ENCODE measurements at regions not wholly inside any gene's neighbourhood (a gene's known extent, or its start where the extent isn't known, plus 50 kb on each side); places are given as distances from the start of the nearest gene placed in this dataset.

DNA sequence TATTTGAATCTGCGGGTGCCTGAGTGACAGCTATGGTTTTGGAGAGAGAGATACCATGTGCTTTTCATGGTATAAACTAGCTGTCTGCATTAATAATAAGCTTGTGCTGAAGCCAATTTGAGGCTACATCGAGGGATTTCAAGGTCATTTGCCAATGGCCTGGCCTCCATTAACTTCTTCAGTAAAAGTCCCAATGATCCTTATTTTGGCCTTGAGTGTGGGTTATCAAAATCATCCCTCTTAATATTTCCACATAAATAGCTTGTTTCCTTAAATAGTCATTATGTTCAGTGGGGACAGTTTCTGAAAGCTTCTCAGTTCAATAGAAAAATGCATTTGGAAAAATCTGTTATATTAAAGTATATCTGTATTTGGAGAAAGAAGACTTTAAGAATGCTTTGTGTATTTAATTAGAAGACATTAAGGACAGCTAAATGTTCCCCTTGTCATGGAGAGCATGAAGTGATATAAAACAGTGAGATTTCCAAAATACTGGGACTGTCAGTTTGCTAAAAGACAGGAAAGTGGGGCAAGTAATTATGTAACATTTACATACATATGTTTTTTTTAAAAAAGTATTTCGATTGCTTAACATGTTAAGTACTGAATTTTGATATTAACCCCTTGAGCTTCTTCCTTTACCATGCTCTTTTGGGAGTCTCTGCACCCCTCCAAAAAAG lies 355.5 kb upstream of the ZEB2 start:
- Histone ChIP-seq H3K36me3 (no peaks in the 10 kb centered on the region), H3K27ac (no peak overlapping the region), H3K4me3 (replicated peaks in 1 of 3) (no peak overlapping the region), H3K4me1 (no peaks in the 10 kb centered on the region), H3K27me3 (no peaks in the 10 kb centered on the region), H3K9me3 (no peaks in the 10 kb centered on the region)
- no peak for TF ChIP-seq POLR2A (IDR thresholded peaks at IDR 0.05)
- TF ChIP-seq, protein P1, sequence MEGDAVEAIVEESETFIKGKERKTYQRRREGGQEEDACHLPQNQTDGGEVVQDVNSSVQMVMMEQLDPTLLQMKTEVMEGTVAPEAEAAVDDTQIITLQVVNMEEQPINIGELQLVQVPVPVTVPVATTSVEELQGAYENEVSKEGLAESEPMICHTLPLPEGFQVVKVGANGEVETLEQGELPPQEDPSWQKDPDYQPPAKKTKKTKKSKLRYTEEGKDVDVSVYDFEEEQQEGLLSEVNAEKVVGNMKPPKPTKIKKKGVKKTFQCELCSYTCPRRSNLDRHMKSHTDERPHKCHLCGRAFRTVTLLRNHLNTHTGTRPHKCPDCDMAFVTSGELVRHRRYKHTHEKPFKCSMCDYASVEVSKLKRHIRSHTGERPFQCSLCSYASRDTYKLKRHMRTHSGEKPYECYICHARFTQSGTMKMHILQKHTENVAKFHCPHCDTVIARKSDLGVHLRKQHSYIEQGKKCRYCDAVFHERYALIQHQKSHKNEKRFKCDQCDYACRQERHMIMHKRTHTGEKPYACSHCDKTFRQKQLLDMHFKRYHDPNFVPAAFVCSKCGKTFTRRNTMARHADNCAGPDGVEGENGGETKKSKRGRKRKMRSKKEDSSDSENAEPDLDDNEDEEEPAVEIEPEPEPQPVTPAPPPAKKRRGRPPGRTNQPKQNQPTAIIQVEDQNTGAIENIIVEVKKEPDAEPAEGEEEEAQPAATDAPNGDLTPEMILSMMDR (IDR thresholded peaks at IDR 0.05) = no peak
- intact Hi-C loops (cut with DNase I) = no loop called here
- 74% methylated on average over 3 of the region's 3 CpGs for WGBS, 2 donors
- DNase-seq = no peak

DNA sequence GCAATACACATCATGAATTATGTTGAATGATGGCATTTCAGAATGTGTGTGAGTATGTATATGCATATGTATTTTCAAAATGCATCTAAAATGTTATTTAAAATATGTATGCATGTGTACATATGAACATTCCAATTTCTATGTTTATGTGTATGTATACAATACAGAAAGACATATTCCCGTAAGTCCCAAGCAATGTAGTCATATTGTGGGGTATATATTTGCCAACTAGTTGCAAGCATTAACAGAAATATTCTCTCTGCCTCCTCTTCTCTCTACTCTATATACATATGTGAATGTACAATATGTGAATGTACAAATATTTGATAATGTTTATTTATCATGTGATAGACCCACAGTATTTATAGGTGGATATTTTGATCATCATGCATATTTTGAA lies 345.8 kb upstream of the ZEB2 start:
- H3K4me1 ChIP-seq = no peaks in the 10 kb centered on the region
- intact Hi-C loops (cut with DNase I) = no loop called here
- no peak overlapping the region for H3K4me3 ChIP-seq (replicated peaks in 1 of 3)
- H3K27ac ChIP-seq = no peak overlapping the region
- 94 to 100% methylated on average over 1 of the region's 1 CpG for WGBS, 2 donors
- no peaks in the 10 kb centered on the region for H3K27me3 ChIP-seq
- H3K36me3 ChIP-seq = no peaks in the 10 kb centered on the region
- H3K9me3 ChIP-seq = no peaks in the 10 kb centered on the region
- TF ChIP-seq, protein P1 (IDR thresholded peaks at IDR 0.05) = no peak
- no peak for TF ChIP-seq POLR2A (IDR thresholded peaks at IDR 0.05)
- no peak for DNase-seq

DNA sequence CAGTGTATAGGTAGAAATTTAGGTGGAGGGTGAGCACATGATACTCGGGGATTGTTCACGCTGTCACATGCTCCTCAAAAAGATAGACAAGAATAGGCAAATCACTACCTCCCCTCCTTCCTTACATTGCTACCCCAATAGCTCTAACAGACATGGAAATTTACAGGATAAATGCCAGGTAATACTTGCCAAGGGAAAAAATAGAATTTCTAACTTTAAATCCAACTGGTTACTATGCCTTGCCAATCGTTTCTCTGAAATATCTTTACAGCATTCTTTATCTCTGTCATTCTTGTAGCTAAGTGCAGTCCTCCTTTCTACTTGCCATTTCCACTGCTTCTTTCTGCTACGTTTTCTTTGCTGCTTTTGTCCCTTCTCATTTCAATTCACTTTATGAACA lies 339.8 kb upstream of the ZEB2 start:
- no peaks in the 10 kb centered on the region for H3K4me1 ChIP-seq
- intact Hi-C loops (cut with DNase I) = no loop called here
- TF ChIP-seq, protein P1 (IDR thresholded peaks at IDR 0.05) = no peak
- DNase-seq = no peak
- H3K27ac ChIP-seq = no peak overlapping the region
- H3K36me3 ChIP-seq = no peaks in the 10 kb centered on the region
- no peaks in the 10 kb centered on the region for H3K9me3 ChIP-seq
- H3K27me3 ChIP-seq = no peaks in the 10 kb centered on the region
- WGBS, 2 donors = 80 to 86% methylated on average over 4 of the region's 4 CpGs
- H3K4me3 ChIP-seq (replicated peaks in 1 of 3) = no peak overlapping the region

DNA sequence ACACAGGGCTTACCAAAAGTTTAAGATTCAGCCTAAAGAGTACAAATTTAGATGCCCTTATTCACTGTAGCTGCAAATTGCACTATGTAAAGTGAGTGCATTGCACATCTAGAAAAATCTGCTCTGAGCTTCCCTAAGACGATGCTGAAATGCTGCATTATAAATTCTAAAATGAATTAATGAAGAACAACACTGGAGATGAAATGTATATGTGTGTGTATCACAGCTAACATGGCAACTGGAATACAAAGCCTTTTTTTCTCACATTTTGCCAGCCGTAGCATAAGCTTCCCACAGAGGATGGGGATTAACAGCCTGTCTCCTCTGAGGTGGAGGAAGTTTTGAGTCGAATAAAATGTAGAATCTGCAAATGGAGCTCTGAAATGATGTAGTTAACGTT lies 338.3 kb upstream of the ZEB2 start:
- 91 to 93% methylated on average over 4 of the region's 4 CpGs for WGBS, 2 donors
- H3K4me1 ChIP-seq = no peaks in the 10 kb centered on the region
- no peak for TF ChIP-seq POLR2A (IDR thresholded peaks at IDR 0.05)
- TF ChIP-seq, protein P1 (IDR thresholded peaks at IDR 0.05) = no peak
- H3K9me3 ChIP-seq = no peaks in the 10 kb centered on the region
- H3K36me3 ChIP-seq = no peaks in the 10 kb centered on the region
- DNase-seq = no peak
- H3K4me3 ChIP-seq (replicated peaks in 1 of 3) = no peak overlapping the region
- H3K27ac ChIP-seq = no peak overlapping the region
- intact Hi-C loops (cut with DNase I) = no loop called here
- no peaks in the 10 kb centered on the region for H3K27me3 ChIP-seq

DNA sequence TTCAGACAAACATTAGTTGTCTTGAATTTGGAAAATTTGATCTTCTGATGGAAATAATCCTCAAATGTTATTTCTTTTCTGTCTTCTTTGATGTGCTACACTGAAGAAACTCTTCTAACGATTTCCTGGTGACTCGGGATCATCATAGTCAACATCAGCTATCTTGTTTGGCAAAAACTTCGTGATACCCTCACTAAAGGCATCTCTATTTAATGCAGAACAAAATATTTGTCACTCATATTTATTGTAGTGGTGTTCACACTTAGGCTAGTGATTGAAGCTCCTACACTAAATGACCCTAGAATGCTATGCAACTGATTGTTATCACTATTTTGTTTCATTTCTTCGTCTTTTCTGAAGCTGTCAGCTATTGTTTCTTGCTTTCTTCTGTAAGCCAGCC lies 334.7 kb upstream of the ZEB2 start:
- TF ChIP-seq, protein P1 (IDR thresholded peaks at IDR 0.05) = no peak
- no peak for TF ChIP-seq POLR2A (IDR thresholded peaks at IDR 0.05)
- Histone ChIP-seq H3K4me1 (no peaks in the 10 kb centered on the region), H3K36me3 (no peaks in the 10 kb centered on the region), H3K27me3 (no peaks in the 10 kb centered on the region), H3K27ac (no peak overlapping the region), H3K9me3 (no peaks in the 10 kb centered on the region), H3K4me3 (replicated peaks in 1 of 3) (no peak overlapping the region)
- WGBS, 2 donors = 94 to 96% methylated on average over 4 of the region's 4 CpGs
- no peak for DNase-seq
- intact Hi-C loops (cut with DNase I) = no loop called here
